Endodermal cell (in vitro differentiated cells): ENCODE measurements at regions not wholly inside any gene's neighbourhood (a gene's known extent, or its start where the extent isn't known, plus 50 kb on each side); places are given as distances from the start of the nearest gene placed in this dataset.

Experiments used
- DNase-seq: peaks from one replicate; pipeline ENCODE4 v3.0.0-alpha.2; 2017
- H3K27ac ChIP-seq: 2 replicates; pipeline ENCODE4 v1.5.1; 2013; ENCODE audit warnings: mild to moderate bottlenecking, low read depth, low read length, moderate library complexity
- H3K27me3 ChIP-seq: 2 replicates; pipeline ENCODE4 v1.6.1; 2013; ENCODE audit warnings: mild to moderate bottlenecking, low read length, moderate library complexity; ENCODE audit not compliant: insufficient read depth, control insufficient read depth, poor library complexity, severe bottlenecking
- H3K36me3 ChIP-seq: 2 replicates; pipeline ENCODE4 v1.7.0; 2013; ENCODE audit warnings: mild to moderate bottlenecking, low read length, moderate library complexity; ENCODE audit not compliant: control insufficient read depth, insufficient read depth
- H3K4me1 ChIP-seq: one replicate; pipeline ENCODE4 v1.7.0; 2013; ENCODE audit warnings: low read length; ENCODE audit not compliant: control insufficient read depth, insufficient read depth
- H3K4me3 ChIP-seq: 2 replicates; pipeline ENCODE4 v1.5.1; 2013; ENCODE audit warnings: mild to moderate bottlenecking, low read length, moderate library complexity
- H3K9ac ChIP-seq: 2 replicates; pipeline ENCODE4 v1.6.1; 2013; ENCODE audit warnings: mild to moderate bottlenecking, low read length, moderate library complexity; ENCODE audit not compliant: poor library complexity, severe bottlenecking; ENCODE audit errors: extremely low read depth
- H3K9me3 ChIP-seq: 2 replicates; pipeline ENCODE4 v1.6.1; 2013; ENCODE audit warnings: mild to moderate bottlenecking, low read length, moderate library complexity; ENCODE audit not compliant: control insufficient read depth
- H3K27ac Mint-ChIP-seq: 2 replicates; pipeline ENCODE4 v1.8.0; 2020; ENCODE audit warnings: mixed read lengths
- H3K27me3 Mint-ChIP-seq: 2 replicates; pipeline ENCODE4 v1.8.0; 2021; ENCODE audit warnings: mild to moderate bottlenecking, mixed read lengths; ENCODE audit not compliant: insufficient read depth
- H3K36me3 Mint-ChIP-seq: 2 replicates; pipeline ENCODE4 v1.8.0; 2020; ENCODE audit warnings: low read depth, mixed read lengths
- H3K4me1 Mint-ChIP-seq: 2 replicates; pipeline ENCODE4 v1.8.0; 2020; ENCODE audit warnings: mixed read lengths
- H3K4me3 Mint-ChIP-seq: 2 replicates; pipeline ENCODE4 v1.8.0; 2020; ENCODE audit warnings: mild to moderate bottlenecking, moderate library complexity, mixed read lengths
- H3K9me3 Mint-ChIP-seq: 2 replicates; pipeline ENCODE4 v1.8.0; 2020; ENCODE audit warnings: mild to moderate bottlenecking, mixed read lengths
- WGBS, 2 experiments: methylation state at CpG; one replicate each; pipeline versions ENCODE4 v1.1.5 to v1.1.7; 2013; ENCODE audit warnings: missing lambda C conversion rate in 2 of 2, mixed read lengths in 1 of 2; ENCODE audit not compliant: insufficient coverage in 1 of 2, insufficient read length in 1 of 2; 5-methylcytosine and 5-hydroxymethylcytosine counted together
- TF ChIP-seq, protein P1 (sequence below): fragments of 200-600 bp; sonication (generic); conservative IDR thresholded peaks from 2 replicates; pipeline ENCODE4 v1.5.0; 2021; ENCODE audit warnings: antibody characterized with exemption, mild to moderate bottlenecking

DNA sequence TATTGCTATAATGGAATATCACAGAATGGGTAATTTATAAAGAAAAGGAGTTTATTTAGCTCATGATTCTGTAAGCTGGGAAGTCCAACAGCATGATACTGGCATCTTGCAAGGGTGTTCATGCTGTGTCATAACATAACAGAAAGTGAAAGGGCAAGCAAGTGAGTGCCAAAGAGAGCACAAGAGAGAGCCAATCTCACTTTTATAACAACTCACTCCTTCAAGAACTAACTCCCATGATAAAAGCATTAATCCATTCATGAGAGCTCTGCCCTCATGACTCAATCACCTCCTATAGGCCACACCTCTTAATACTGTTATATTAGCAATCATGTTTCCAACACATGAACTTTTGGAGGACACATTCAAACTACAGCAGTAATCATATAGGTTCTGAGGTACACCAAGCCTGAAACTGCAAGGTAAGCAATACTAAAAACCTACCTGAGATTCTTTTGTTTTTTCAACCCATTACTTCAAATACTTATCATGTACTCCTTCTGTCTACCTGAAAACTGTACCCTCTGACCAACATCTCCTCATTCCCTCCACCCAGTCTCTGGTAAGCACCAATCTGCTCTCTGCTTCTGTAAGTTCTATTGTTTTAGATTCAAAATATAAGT lies 219.7 kb downstream of the MTERF1 start:
- H3K4me1 Mint-ChIP-seq, result peaks cover 21% of the 10 kb centered on the region
- no peaks in the 10 kb centered on the region for H3K27me3 Mint-ChIP-seq
- Histone ChIP-seq H3K4me3 (no peak overlapping the region), H3K27me3 (no peaks in the 10 kb centered on the region), H3K36me3 (no peaks in the 10 kb centered on the region), H3K9ac (no peak overlapping the region), H3K9me3 (no peaks in the 10 kb centered on the region), H3K4me1 (peaks cover 9% of the 10 kb centered on the region), H3K27ac (no peak overlapping the region)
- H3K27ac Mint-ChIP-seq, result no peak overlapping the region
- no peaks in the 10 kb centered on the region for H3K36me3 Mint-ChIP-seq
- TF ChIP-seq, protein P1, sequence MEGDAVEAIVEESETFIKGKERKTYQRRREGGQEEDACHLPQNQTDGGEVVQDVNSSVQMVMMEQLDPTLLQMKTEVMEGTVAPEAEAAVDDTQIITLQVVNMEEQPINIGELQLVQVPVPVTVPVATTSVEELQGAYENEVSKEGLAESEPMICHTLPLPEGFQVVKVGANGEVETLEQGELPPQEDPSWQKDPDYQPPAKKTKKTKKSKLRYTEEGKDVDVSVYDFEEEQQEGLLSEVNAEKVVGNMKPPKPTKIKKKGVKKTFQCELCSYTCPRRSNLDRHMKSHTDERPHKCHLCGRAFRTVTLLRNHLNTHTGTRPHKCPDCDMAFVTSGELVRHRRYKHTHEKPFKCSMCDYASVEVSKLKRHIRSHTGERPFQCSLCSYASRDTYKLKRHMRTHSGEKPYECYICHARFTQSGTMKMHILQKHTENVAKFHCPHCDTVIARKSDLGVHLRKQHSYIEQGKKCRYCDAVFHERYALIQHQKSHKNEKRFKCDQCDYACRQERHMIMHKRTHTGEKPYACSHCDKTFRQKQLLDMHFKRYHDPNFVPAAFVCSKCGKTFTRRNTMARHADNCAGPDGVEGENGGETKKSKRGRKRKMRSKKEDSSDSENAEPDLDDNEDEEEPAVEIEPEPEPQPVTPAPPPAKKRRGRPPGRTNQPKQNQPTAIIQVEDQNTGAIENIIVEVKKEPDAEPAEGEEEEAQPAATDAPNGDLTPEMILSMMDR, result no peak
- DNase-seq, result no peak
- H3K4me3 Mint-ChIP-seq, result no peak overlapping the region
- H3K9me3 Mint-ChIP-seq, result no peaks in the 10 kb centered on the region

DNA sequence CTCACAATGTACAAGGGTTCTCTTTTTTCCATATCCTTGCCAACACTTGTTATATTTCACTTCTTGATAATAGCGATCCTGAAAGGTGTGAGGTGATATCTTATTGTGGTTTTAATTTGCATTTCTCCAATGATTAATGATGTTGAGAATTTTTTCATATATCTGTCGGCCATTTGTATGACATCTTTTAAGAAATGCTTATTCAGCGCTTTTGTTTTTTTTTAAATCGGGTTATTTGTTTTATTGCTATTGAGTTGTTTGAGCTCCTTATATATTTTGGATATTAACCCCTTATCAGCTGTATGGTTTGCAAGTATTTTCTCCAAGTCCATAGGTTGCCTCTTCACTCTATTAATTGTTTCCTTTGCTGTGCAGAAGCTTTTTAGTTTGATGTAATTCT lies 218.8 kb downstream of the MTERF1 start:
- DNase-seq, result no peak
- H3K27me3 ChIP-seq, result no peaks in the 10 kb centered on the region
- no peak overlapping the region for H3K27ac ChIP-seq
- H3K36me3 Mint-ChIP-seq, result no peaks in the 10 kb centered on the region
- TF ChIP-seq, protein P1, result no peak
- 91 to 100% methylated on average over 1 to 4 of the region's 4 CpGs for WGBS, 2 experiments
- H3K4me1 Mint-ChIP-seq, result peaks cover 14% of the 10 kb centered on the region
- no peaks in the 10 kb centered on the region for H3K9me3 ChIP-seq
- no peak overlapping the region for H3K4me3 Mint-ChIP-seq
- no peak overlapping the region for H3K9ac ChIP-seq
- H3K4me1 ChIP-seq, result peaks cover 4% of the 10 kb centered on the region
- no peaks in the 10 kb centered on the region for H3K36me3 ChIP-seq
- no peak overlapping the region for H3K4me3 ChIP-seq
- no peaks in the 10 kb centered on the region for H3K9me3 Mint-ChIP-seq
- no peaks in the 10 kb centered on the region for H3K27me3 Mint-ChIP-seq
- no peak overlapping the region for H3K27ac Mint-ChIP-seq

DNA sequence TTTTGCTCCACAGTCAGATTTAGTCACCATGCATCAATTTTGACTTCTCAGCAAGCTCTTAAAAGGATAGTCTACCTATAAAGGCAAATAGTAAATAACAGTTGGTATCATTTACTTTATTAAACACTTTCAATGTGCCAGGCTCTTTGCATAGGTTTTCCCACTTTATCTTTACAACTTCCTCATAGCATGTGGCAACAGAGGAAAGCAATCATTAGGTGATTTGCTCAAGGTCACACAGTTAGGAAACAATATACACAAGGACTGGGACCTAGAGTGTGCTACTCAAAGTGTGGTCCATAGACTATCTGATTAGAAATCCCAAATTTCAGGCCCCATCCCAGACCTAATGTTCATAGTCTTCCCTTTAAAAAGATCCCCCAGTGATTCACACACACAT lies 212.3 kb downstream of the MTERF1 start:
- Histone ChIP-seq H3K9me3 (no peaks in the 10 kb centered on the region), H3K9ac (no peak overlapping the region), H3K27me3 (no peaks in the 10 kb centered on the region), H3K27ac (no peak overlapping the region), H3K4me1 (no peaks in the 10 kb centered on the region), H3K36me3 (no peaks in the 10 kb centered on the region), H3K4me3 (no peak overlapping the region)
- DNase-seq, result no peak
- no peaks in the 10 kb centered on the region for H3K27me3 Mint-ChIP-seq
- H3K4me1 Mint-ChIP-seq, result no peaks in the 10 kb centered on the region
- H3K9me3 Mint-ChIP-seq, result no peaks in the 10 kb centered on the region
- no peaks in the 10 kb centered on the region for H3K36me3 Mint-ChIP-seq
- H3K4me3 Mint-ChIP-seq, result no peak overlapping the region
- no peak overlapping the region for H3K27ac Mint-ChIP-seq
- TF ChIP-seq, protein P1, result no peak
